C4-2B (cell line): ENCODE measurements at regions not wholly inside any gene's neighbourhood (a gene's known extent, or its start where the extent isn't known, plus 50 kb on each side); places are given as distances from the start of the nearest gene placed in this dataset.

Experiments used
- CTCF ChIP-seq: fragments of 450-650 bp; conservative IDR thresholded peaks from 2 replicates; pipeline ENCODE4 v1.5.1; 2017; ENCODE audit warnings: mild to moderate bottlenecking
- ZFX ChIP-seq: fragments of 450-650 bp; IDR thresholded peaks from 2 replicates; pipeline ENCODE4 v1.6.1; 2017

DNA sequence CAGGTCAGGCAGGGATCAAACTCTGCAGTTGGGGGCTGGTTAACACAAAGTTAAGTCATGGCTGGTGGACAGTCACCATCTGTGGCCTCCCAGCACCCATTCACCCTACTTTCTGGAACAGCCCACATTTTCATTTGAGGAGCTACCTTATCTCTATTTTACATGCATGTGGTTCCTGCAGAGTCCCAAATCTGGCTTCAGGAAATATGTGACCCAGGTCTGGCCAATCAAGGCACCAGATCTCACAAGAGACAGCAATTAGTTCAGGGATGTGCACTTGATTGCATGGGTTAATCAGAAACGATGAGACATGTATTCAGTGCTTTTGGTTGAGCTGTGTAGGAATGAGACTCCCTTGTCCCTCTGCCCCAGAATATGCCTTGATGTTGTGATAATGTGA, 170.9 kb downstream of the NR2F2 start:
- TF ChIP-seq CTCF, result no peak
- TF ChIP-seq ZFX, result no peak
